ENCODE measurements at regions not wholly inside any gene's neighbourhood (a gene's known extent, or its start where the extent isn't known, plus 50 kb on each side); places are given as distances from the start of the nearest gene placed in this dataset.
A peak's percentile ranks its signal among the peaks of the same experiment; 100 is the strongest.
"Not testable (repeated sequence)": the region's sequence is repeated elsewhere in the genome, so short reads cannot be mapped to it uniquely, and the experiment has no call there.

GRCh38 chr12:75951399-75952278 is 79.9 kb downstream of the PHLDA1 start:
- DNase-seq (no peak), ATAC-seq (no peak)
- Mint-ChIP-seq H3K9me3 (no peaks in the 10 kb centered on the region), H3K4me3 (no peak overlapping the region), H3K27me3 (no peaks in the 10 kb centered on the region), H3K4me1 (peaks cover 21% of the 10 kb centered on the region), H3K27ac (no peak overlapping the region)

GRCh38 chr12:75947156-75947723 is 84.3 kb downstream of the PHLDA1 start:
- no peak overlapping the region for H3K27ac Mint-ChIP-seq

DNA sequence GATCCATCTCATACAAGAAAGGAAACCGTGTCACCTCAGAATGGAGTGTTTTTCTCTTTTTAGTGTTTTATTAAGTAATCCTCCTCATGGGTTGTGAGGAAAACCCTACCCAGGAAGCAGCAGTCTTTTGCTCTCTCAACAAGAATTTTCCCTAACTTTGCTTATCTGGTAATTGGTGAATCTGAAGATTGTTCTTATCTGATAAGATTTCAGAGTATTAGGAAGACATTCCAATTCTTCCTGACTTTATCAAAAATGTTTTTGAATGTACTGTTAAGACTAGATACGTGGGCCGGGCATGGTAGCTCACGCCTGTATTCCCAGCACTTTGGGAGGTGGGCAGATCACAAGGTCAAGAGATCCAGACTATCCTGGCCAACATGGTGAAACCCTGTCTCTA is 86.0 kb downstream of the PHLDA1 start:
- Mint-ChIP-seq H3K4me1 (peaks cover 30% of the 10 kb centered on the region), H3K27ac (no peak overlapping the region), H3K27me3 (no peaks in the 10 kb centered on the region), H3K9me3 (peaks cover 0 to 5% of the 10 kb centered on the region in 2 donors), H3K4me3 (no peak overlapping the region)
- DNase-seq (no peak), ATAC-seq (no peak)

More at GRCh38 chr12:75947156-75947723, 84.3 kb downstream of the PHLDA1 start:
- no peak for ATAC-seq
- Mint-ChIP-seq H3K4me3 (no peak overlapping the region), H3K27me3 (no peaks in the 10 kb centered on the region), H3K4me1 (peaks cover 38% of the 10 kb centered on the region), H3K9me3 (peaks cover 0 to 5% of the 10 kb centered on the region in 2 donors)
- DNase-seq: no peak

DNA sequence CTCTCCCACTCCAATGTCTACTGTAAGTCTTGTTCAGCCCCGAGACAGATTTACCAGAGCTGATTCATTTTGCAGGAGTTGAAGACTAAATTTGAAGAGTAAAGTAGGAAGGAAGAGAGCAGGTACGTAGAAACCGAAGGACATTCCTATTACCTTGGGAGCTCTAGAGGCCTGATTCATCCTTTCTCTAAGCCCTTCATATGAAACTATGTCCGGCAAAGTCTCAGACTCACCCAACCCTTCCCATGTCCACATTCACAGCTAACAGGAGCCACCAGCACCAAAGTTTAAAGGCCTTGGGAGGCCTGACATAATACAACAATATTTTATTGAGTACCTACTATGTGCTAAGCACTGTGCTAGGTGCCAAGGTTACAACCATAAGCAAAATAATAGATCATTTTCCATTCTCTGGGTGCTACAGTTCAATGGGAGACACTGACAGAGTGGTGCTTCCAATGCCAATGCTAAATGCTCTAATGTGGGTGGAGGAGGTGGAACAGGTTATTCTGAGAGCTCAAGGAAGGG is 86.6 kb downstream of the PHLDA1 start:
- peaks cover 30% of the 10 kb centered on the region for H3K4me1 Mint-ChIP-seq
- peak overlapping the region in 1 of 2 donors; percentile 73 for H3K4me3 Mint-ChIP-seq
- no peak for DNase-seq
- no peak for ATAC-seq
- no peaks in the 10 kb centered on the region for H3K27me3 Mint-ChIP-seq
- H3K27ac Mint-ChIP-seq: peak overlapping the region; percentile 80 to 90
- peaks cover 0 to 5% of the 10 kb centered on the region in 2 donors for H3K9me3 Mint-ChIP-seq

DNA sequence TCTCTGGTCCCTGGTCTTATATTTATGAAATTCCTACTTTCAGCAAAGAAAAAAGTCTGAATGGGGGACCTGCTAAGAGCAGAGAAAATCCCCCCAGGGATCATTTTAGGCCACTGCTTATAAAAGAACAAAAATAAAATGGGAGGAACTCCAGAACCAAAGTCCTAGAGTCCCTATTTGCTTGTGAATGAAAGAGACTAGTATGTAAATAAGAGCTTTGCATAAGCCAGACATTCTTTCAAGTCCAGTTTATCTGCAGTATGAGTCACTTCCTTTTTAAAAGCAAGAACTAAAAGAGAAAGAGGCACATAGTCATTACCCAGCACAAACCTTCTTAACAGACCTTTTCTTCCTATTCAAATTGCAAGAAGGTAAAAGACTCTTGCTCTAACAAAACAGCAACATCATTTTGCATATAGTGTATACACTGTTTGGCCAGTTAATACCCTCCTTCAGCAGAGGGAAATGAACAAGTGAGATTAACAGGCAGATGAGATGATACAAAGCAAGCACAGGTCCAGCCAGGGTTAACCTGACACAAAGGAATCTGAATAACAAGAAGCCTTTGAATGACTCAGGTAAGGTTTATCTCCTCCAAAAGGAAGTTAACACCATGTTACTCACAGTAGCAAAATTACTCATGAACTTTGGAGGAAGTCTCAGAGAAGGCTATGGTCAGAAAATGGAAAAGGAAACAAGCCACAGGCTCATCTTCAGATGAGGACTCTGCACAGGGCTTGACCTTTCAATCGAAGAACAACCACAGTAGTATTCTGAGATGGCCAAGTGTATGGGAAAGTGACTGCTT is 87.3 kb downstream of the PHLDA1 start:
- Mint-ChIP-seq H3K4me1 (peaks cover 30% of the 10 kb centered on the region), H3K27me3 (no peaks in the 10 kb centered on the region), H3K4me3 (peak overlapping the region; percentile 57 to 73), H3K9me3 (peaks cover 0 to 5% of the 10 kb centered on the region in 2 donors), H3K27ac (peak overlapping the region; percentile 90 to 97)
- DNase-seq (peak; percentile 54 to 65), ATAC-seq (peak; percentile 96)

- ATAC-seq: no peak
- DNase-seq: no peak
- Mint-ChIP-seq H3K4me3 (peak overlapping the region; percentile 57 to 73), H3K4me1 (peaks cover 30% of the 10 kb centered on the region), H3K27me3 (no peaks in the 10 kb centered on the region), H3K27ac (no peak overlapping the region), H3K9me3 (peaks cover 0 to 5% of the 10 kb centered on the region in 2 donors)
Measured at GRCh38 chr12:75943730-75944096, 87.9 kb downstream of the PHLDA1 start.

- ATAC-seq, DNase-seq, H3K9me3 Mint-ChIP-seq, H3K4me3 Mint-ChIP-seq, H3K27me3 Mint-ChIP-seq: not testable (repeated sequence)
- H3K4me1 Mint-ChIP-seq: peaks cover 30% of the 10 kb centered on the region
- peak overlapping the region in 1 of 2 donors; percentile 52 for H3K27ac Mint-ChIP-seq
Measured at GRCh38 chr12:75941661-75942060, 89.9 kb downstream of the PHLDA1 start.

DNA sequence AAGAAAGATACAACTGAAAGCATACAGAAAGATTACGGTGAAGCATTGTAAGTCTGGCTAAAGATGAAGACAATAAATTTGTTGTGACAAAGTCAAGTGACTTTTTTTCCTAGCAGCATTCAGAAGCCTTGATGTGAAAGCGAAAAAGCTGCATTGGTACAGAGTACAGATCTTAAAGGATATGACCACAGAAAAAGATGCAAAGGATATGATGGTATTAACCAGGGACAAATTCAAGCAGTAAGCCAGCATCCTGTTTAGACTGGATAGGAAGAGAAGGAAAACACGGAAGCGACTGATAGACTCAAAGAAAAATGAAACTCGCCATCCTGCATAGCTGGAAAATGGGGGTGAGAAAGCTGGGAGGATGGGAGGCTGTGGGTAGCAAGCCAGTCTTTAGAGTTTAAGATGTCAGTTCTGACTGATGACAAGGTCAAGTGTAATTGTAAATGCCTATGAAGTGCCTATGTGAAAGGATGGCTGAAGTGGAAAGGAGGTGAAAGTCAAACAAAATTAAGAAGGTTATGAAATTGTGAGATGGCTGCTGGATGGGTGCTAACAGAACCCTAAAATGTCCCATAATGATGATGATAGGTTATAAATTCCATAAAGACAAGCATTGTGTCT is 92.4 kb downstream of the PHLDA1 start:
- DNase-seq (no peak), ATAC-seq (peak; percentile 65)
- no peak overlapping the region for H3K27ac Mint-ChIP-seq
- no peaks in the 10 kb centered on the region for H3K27me3 Mint-ChIP-seq
- H3K4me1 Mint-ChIP-seq: peaks cover 8% of the 10 kb centered on the region
- no peaks in the 10 kb centered on the region for H3K9me3 Mint-ChIP-seq
- H3K4me3 Mint-ChIP-seq: no peak overlapping the region

- H3K27ac Mint-ChIP-seq: no peak overlapping the region
- ATAC-seq: no peak
- peaks cover 9% of the 10 kb centered on the region for H3K4me1 Mint-ChIP-seq
- no peaks in the 10 kb centered on the region for H3K9me3 Mint-ChIP-seq
- H3K4me3 Mint-ChIP-seq: no peak overlapping the region
- DNase-seq: no peak
- no peaks in the 10 kb centered on the region for H3K27me3 Mint-ChIP-seq
Measured at GRCh38 chr12:75938189-75938588, 93.4 kb downstream of the PHLDA1 start.

DNA sequence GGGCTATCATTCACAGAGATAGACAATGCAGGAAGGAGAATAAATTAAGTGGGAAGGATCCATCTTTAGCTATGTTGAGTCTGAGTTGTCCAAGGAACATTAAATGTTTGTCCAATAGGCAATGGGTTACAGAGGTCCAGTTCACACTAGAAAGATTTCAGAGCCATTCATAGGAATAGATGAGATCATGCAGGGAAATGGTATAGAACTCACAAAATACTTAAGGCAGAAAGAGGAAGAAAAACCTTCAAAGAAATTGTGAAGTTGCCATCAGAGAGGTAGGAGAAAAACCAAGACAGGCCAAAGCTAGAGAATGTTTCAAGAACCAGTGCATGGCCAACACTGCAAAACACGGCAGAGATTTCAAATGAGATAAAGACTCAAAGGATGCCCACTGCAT is 94.1 kb downstream of the PHLDA1 start:
- DNase-seq (no peak), ATAC-seq (no peak)
- Mint-ChIP-seq H3K9me3 (no peaks in the 10 kb centered on the region), H3K4me1 (peaks cover 11% of the 10 kb centered on the region), H3K4me3 (no peak overlapping the region), H3K27me3 (no peaks in the 10 kb centered on the region), H3K27ac (no peak overlapping the region)

DNA sequence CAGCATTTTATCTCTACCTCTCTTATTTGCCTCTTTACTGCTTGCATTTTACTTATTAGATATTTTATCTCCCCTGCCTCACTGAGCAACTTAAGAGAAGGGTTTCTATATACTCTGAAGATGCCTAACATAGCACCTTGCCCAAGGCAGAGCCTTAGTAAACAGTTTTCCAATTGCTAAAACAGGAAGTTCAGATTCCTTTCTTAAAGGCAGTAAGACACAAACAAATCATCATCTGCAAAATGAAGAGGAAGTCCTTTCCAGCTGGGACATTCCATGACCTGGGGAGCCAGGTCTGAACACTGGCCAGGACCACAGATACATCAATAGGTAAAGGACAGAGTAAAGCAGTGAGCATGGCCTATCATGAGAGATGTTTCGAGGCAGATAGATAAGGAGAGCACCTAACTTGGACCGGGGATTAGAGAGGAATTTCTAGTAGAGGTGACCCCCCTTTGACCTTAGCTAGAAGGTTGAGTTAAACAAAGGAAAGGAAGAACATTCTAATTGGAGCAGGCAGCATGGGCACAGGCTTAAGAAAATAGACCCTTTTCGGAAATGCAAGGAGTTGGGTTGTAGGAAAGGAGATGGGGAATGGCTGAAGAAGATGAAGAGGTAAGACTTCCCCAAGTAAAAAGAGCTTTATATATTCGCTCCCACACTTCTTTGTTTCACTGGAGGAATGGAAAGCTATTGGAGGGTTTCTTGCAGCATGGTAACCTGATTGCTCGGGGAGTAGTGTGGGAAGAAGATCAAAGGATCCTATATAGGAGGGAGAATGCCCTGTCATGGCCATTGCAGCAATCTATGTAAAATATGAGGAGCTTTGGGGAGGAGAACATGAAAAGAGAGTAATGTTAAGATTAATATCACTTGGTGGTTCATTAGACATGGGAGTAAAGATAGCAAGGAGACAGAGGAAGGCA is 94.8 kb downstream of the PHLDA1 start:
- ATAC-seq: no peak
- Mint-ChIP-seq H3K27me3 (peaks cover 6% of the 10 kb centered on the region), H3K27ac (no peak overlapping the region), H3K4me1 (peaks cover 17% of the 10 kb centered on the region), H3K9me3 (no peaks in the 10 kb centered on the region), H3K4me3 (no peak overlapping the region)
- no peak for DNase-seq

DNA sequence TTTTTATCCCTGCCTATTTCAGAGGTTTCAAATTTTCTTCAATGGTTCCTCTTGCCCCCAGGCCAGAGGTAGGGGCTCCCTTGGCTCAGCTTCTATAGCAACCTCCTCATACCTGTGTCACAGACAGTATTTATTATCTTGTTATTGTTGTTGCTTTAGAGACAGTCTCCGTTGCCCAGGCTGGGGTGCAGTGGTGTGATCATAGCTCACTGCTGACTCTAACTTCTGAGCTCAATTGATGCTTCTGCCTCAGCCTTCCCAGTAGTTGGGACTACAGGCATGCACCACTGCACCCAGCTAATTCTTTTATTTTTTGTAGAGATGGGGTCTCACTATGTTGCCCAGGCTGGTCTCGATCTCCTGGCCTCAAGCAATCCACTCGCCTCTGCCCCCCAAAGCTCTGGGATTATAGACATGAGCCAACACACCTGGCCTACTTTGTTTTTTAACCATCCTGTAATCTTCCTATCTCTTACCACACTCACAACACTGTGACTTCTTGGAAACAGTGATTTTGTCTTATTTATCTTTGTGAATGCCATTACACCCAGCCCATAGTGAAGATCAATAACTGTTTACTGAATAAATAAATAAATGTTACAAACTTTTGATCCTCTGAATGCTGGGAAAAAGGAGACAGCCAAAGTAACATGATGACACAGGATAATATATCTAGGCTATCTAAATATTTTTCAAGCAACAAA is 95.9 kb downstream of the PHLDA1 start:
- no peaks in the 10 kb centered on the region for H3K9me3 Mint-ChIP-seq
- peak overlapping the region in 1 of 2 donors; percentile 25 for H3K4me3 Mint-ChIP-seq
- H3K27ac Mint-ChIP-seq: peak overlapping the region; percentile 13 to 75
- no peak for DNase-seq
- peaks cover 17% of the 10 kb centered on the region for H3K4me1 Mint-ChIP-seq
- no peak for ATAC-seq
- H3K27me3 Mint-ChIP-seq: peaks cover 8% of the 10 kb centered on the region

GRCh38 chr12:75933101-75933500 is 98.5 kb downstream of the PHLDA1 start:
- peak overlapping the region; percentile 55 to 97 for H3K27ac Mint-ChIP-seq
- no peak for ATAC-seq
- H3K4me1 Mint-ChIP-seq: peaks cover 17% of the 10 kb centered on the region
- peaks cover 21% of the 10 kb centered on the region for H3K27me3 Mint-ChIP-seq
- H3K4me3 Mint-ChIP-seq: no peak overlapping the region
- no peaks in the 10 kb centered on the region for H3K9me3 Mint-ChIP-seq
- DNase-seq: no peak

GRCh38 chr12:75932241-75932640 is 99.3 kb downstream of the PHLDA1 start:
- no peak for DNase-seq
- Mint-ChIP-seq H3K27me3 (peaks cover 21% of the 10 kb centered on the region), H3K4me3 (no peak overlapping the region), H3K27ac (no peak overlapping the region), H3K9me3 (no peaks in the 10 kb centered on the region), H3K4me1 (peaks cover 17% of the 10 kb centered on the region)
- ATAC-seq: no peak
